Muscle of leg (tissue), 3 donors: ENCODE measurements at regions not wholly inside any gene's neighbourhood (a gene's known extent, or its start where the extent isn't known, plus 50 kb on each side); places are given as distances from the start of the nearest gene placed in this dataset.

Source experiments
- DNase-seq: peaks from one replicate; pipeline ENCODE4 v3.0.0; 2013
- H3K27ac ChIP-seq: one replicate; pipeline ENCODE4 v1.5.1; 2013; ENCODE audit warnings: mild to moderate bottlenecking, low read length, control low read depth
- H3K27me3 ChIP-seq: one replicate; pipeline ENCODE4 v1.6.1; 2013; ENCODE audit warnings: low read length; ENCODE audit not compliant: control insufficient read depth, insufficient read depth
- H3K36me3 ChIP-seq: one replicate; pipeline ENCODE4 v1.6.1; 2013; ENCODE audit warnings: low read length; ENCODE audit not compliant: control insufficient read depth, insufficient read depth
- H3K4me1 ChIP-seq: one replicate; pipeline ENCODE4 v1.6.1; 2013; ENCODE audit warnings: low read length; ENCODE audit not compliant: control insufficient read depth, insufficient read depth
- H3K4me3 ChIP-seq: one replicate; pipeline ENCODE4 v1.5.1; 2013; ENCODE audit warnings: low read length, control low read depth
- H3K9me3 ChIP-seq: replicated peaks from 2 replicates; pipeline ENCODE4 v1.6.1; 2013; ENCODE audit warnings: low read depth, low read length; ENCODE audit not compliant: control insufficient read depth
- WGBS: methylation state at CpG from one replicate; pipeline ENCODE4 v1.1.5; 2013; ENCODE audit warnings: missing lambda C conversion rate; ENCODE audit not compliant: insufficient coverage; 5-methylcytosine and 5-hydroxymethylcytosine counted together

GRCh38 chr21:14736672-14737071 lies 190.6 kb upstream of the SAMSN1 start:
- Histone ChIP-seq H3K36me3 (no peaks in the 10 kb centered on the region), H3K9me3 (no peaks in the 10 kb centered on the region), H3K27ac (no peak overlapping the region), H3K27me3 (no peaks in the 10 kb centered on the region), H3K4me1 (no peaks in the 10 kb centered on the region), H3K4me3 (no peak overlapping the region)
- WGBS = 100% methylated on average over 1 of the region's 2 CpGs
- DNase-seq = no peak

- H3K4me1 ChIP-seq = no peaks in the 10 kb centered on the region
- no CpG with 5 or more reads among the region's 2 CpGs for WGBS
- H3K36me3 ChIP-seq = no peaks in the 10 kb centered on the region
- H3K9me3 ChIP-seq = no peaks in the 10 kb centered on the region
- no peak overlapping the region for H3K27ac ChIP-seq
- DNase-seq = peak; percentile 17
- H3K27me3 ChIP-seq = no peaks in the 10 kb centered on the region
- no peak overlapping the region for H3K4me3 ChIP-seq
These were observed 190.0 kb upstream of the SAMSN1 start for GRCh38 chr21:14736162-14736561.

GRCh38 chr21:14734833-14735232 lies 188.7 kb upstream of the SAMSN1 start:
- Histone ChIP-seq H3K36me3 (no peaks in the 10 kb centered on the region), H3K27ac (no peak overlapping the region), H3K9me3 (no peaks in the 10 kb centered on the region), H3K4me3 (no peak overlapping the region), H3K4me1 (no peaks in the 10 kb centered on the region), H3K27me3 (no peaks in the 10 kb centered on the region)
- DNase-seq = no peak
- WGBS = no CpG with 5 or more reads among the region's 2 CpGs

GRCh38 chr21:14734191-14734590 lies 188.1 kb upstream of the SAMSN1 start:
- no peaks in the 10 kb centered on the region for H3K4me1 ChIP-seq
- H3K4me3 ChIP-seq = no peak overlapping the region
- WGBS = no CpG with 5 or more reads among the region's 3 CpGs
- no peaks in the 10 kb centered on the region for H3K27me3 ChIP-seq
- no peaks in the 10 kb centered on the region for H3K9me3 ChIP-seq
- no peak overlapping the region for H3K27ac ChIP-seq
- no peaks in the 10 kb centered on the region for H3K36me3 ChIP-seq
- no peak for DNase-seq

GRCh38 chr21:14725219-14725618 lies 179.1 kb upstream of the SAMSN1 start:
- no peaks in the 10 kb centered on the region for H3K4me1 ChIP-seq
- no peaks in the 10 kb centered on the region for H3K9me3 ChIP-seq
- H3K36me3 ChIP-seq = no peaks in the 10 kb centered on the region
- H3K4me3 ChIP-seq = no peak overlapping the region
- no peak overlapping the region for H3K27ac ChIP-seq
- DNase-seq = no peak
- H3K27me3 ChIP-seq = no peaks in the 10 kb centered on the region
- 80% methylated on average over 1 of the region's 4 CpGs for WGBS

- H3K36me3 ChIP-seq = no peaks in the 10 kb centered on the region
- 90% methylated on average over 3 of the region's 6 CpGs for WGBS
- no peak overlapping the region for H3K4me3 ChIP-seq
- H3K4me1 ChIP-seq = no peaks in the 10 kb centered on the region
- H3K9me3 ChIP-seq = no peaks in the 10 kb centered on the region
- no peak overlapping the region for H3K27ac ChIP-seq
- no peak for DNase-seq
- H3K27me3 ChIP-seq = no peaks in the 10 kb centered on the region
These were observed 176.8 kb upstream of the SAMSN1 start for GRCh38 chr21:14722841-14723483.

- H3K9me3 ChIP-seq = no peaks in the 10 kb centered on the region
- no peaks in the 10 kb centered on the region for H3K27me3 ChIP-seq
- H3K4me1 ChIP-seq = no peaks in the 10 kb centered on the region
- no peak overlapping the region for H3K27ac ChIP-seq
- H3K4me3 ChIP-seq = no peak overlapping the region
- H3K36me3 ChIP-seq = no peaks in the 10 kb centered on the region
- DNase-seq = no peak
- 73% methylated on average over 1 of the region's 4 CpGs for WGBS
These were observed 174.1 kb upstream of the SAMSN1 start for GRCh38 chr21:14720237-14720636.

GRCh38 chr21:14718951-14719350 lies 172.8 kb upstream of the SAMSN1 start:
- Histone ChIP-seq H3K36me3 (no peaks in the 10 kb centered on the region), H3K4me1 (no peaks in the 10 kb centered on the region), H3K27ac (no peak overlapping the region), H3K27me3 (no peaks in the 10 kb centered on the region), H3K4me3 (no peak overlapping the region), H3K9me3 (no peaks in the 10 kb centered on the region)
- no peak for DNase-seq
- 100% methylated on average over 1 of the region's 6 CpGs for WGBS

GRCh38 chr21:14716761-14717396 lies 170.8 kb upstream of the SAMSN1 start:
- Histone ChIP-seq H3K9me3 (peaks cover 2% of the 10 kb centered on the region), H3K27me3 (no peaks in the 10 kb centered on the region), H3K4me1 (no peaks in the 10 kb centered on the region), H3K36me3 (no peaks in the 10 kb centered on the region), H3K27ac (no peak overlapping the region), H3K4me3 (no peak overlapping the region)
- DNase-seq = no peak
- WGBS = no CpG with 5 or more reads among the region's 3 CpGs

GRCh38 chr21:14713109-14713508 lies 167.0 kb upstream of the SAMSN1 start:
- no peaks in the 10 kb centered on the region for H3K36me3 ChIP-seq
- H3K27ac ChIP-seq = no peak overlapping the region
- no peaks in the 10 kb centered on the region for H3K27me3 ChIP-seq
- no peak overlapping the region for H3K4me3 ChIP-seq
- H3K4me1 ChIP-seq = no peaks in the 10 kb centered on the region
- peaks cover 2% of the 10 kb centered on the region for H3K9me3 ChIP-seq
- no peak for DNase-seq
